HG03103 (cell line): ENCODE measurements at regions not wholly inside any gene's neighbourhood (a gene's known extent, or its start where the extent isn't known, plus 50 kb on each side); places are given as distances from the start of the nearest gene placed in this dataset.
"Not testable (repeated sequence)": the region's sequence is repeated elsewhere in the genome, so short reads cannot be mapped to it uniquely, and the experiment has no call there.

Experiments
- ATAC-seq: cut with Tn5 transposase; IDR thresholded peaks from one replicate; pipeline ENCODE4 v1.9.1; 2021; ENCODE audit warnings: low read depth; ENCODE audit not compliant: unreplicated experiment

DNA sequence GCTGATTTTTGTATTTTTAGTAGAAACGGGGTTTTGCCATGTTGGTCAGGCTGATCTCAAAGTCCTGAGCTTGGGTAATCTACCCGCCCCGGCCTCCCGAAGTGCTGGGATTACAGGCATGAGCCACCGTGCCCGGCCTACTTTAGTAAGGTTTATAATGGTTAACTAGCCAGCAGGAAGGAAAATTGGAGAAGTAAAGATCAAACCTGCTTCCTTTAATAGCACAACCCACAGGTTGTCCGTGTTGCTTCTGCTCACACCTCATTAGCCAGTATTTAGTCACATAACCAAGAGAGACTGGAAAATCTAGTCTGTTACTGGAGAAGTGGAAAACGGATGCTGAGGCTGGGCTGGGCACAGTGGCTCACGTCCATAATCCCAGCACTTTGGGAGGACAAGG, 51.9 kb upstream of the TBL1XR1 start:
- ATAC-seq, result no peak

DNA sequence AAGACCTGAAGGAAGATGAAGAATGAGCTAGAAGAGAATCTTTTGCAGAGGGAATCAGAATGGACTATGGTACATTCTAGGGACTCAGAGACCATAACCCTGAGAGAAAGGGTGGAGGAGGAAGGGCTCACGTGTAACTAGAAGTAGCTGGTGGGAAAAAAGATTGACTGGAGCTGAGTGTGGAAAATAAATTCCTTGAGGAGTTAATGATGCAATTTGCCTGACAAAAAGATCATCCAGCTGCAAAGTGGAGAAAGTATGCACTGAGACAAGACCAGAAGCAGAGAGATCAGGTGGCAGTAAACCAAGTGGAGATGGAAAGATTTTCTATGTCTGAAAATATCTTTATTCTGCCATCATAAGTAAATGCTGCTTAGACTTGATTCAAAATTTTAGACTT, 52.9 kb upstream of the TBL1XR1 start:
- ATAC-seq, result no peak

DNA sequence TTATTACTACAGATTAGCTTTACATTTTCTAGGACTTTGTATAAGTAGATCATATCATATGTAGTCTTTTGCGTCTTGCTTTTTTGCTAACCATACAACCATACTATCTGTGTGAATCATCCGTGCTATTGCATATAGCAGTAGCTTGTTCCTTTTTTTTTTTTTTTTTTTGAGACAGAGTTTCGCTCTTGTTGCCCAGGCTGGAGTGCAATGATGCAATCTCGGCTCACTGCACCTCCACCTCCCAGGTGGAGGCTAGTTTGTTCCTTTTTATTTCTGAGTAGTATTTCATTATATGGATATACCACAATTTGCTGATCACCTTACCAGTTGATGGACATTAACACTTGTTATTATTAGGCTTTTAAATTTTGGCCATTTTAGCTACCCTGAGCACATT, 54.5 kb upstream of the TBL1XR1 start:
- ATAC-seq, result no peak

DNA sequence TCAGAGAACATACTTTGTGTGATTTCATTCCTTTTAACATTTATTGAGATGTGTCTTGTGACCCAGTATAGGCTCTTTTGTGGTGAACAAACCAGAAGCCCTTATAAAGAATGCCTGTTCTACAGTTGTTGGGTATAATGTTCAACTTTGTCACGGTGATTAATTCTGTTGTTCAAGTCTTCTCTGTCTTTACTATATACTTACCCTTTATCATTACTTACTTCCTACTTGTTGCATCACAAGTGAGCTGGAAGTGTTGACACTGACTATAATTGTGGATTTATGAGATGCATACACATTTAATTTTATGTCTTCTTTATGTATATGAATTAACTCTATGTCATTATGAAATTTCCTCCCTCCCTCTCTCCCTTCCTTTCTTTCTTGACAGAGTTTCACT, 59.7 kb upstream of the TBL1XR1 start:
- no peak for ATAC-seq

DNA sequence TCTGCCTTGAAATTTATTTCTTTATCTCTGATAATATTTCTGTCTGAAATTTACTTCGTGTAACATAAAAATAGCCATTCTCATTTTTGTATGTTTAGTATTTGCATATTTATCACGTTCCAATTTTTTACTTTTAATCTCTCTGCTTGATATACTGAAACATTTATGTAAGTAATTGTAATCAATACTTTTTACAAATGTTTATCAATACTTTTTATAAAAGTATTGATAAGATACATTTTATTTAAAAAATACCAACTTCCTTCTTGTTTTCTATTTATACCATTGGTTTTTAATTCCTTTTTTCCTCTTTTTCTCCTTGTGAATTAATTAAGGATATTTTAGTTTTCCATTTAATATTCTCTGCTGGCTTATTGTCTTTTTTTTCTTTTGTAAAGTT, 60.3 kb upstream of the TBL1XR1 start:
- no peak for ATAC-seq

DNA sequence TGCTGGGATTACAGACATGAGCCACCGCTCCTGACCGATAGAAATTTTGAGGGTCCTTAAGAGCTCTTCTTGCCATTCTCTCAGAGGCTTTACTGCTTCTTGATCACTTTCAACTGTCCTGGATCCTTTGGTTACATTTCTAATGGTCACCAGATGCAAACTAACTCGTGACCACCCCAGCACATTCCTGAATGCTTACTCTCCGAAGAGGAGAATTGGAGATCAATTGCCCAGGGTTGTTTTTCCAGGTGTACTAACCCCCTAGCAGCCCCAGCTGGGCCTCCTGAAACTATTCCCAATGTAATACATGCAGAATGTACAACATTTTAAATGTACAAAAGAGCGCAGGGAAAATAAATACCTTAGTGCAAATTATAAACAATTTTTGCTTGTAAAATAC, 65.1 kb upstream of the TBL1XR1 start:
- ATAC-seq, result no peak

DNA sequence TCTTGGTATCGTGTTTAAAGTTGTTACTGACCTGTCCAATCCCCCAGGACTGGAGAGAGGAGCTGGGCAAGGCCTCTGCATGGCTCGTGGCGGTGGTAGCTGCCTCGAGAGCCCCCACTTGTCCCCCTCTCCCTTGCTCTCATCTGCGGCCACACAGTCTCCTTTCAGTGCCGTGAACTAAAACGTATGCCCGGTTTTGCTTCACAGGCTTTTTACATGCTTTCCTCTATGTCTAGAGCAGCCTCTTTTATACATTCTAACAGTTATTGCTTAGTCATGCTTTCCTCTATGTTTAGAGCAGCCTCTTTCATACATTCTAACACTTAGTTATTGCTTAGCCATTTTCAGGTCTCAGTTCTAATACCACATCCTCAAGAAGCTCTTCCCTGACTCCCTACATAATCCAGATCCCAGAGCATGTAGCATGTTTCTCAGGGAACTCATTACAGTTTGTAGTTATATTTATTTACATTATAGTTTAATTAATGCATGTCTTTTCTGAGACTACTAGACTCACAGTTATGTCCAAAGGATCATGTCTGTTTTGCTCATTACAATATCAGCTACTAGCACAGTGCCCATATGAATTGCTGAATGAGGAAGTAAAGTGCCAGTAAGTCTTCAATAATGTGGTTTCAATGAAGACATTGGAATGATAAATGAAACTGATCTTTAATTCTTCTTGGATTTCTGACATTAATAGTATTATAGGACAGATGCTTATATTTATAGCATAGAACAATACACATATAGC, 66.5 kb upstream of the TBL1XR1 start:
- ATAC-seq, result no peak

DNA sequence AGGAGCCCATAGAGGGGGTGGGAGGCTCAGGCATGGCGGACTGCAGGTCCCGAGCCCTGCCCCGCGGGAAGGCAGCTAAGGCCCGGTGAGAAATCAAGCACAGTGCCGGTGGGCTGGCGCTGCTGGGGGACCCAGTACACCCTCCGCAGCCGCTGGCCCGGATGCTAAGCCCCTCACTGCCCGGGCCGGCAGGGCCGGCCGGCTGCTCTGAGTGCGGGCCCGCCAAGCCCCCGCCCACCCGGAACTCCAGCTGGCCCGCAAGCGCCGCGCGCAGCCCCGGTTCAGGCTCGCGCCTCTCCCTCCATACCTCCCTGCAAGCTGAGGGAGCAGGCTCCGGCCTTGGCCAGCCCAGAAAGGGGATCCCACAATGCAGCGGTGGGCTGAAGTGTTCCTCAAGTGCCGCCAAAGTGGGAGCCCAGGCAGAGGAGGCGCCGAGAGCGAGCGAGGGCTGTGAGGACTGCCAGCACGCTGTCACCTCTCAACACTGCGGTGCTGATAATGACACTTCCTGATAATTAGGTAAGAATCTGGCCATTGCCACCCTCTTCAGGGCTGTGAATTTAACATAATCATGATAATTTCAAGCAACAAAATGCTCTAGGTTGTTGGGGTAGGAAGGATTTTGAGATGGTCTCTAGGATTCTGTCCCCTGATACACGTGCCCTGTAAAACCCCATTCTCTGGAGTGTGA, 74.7 kb upstream of the TBL1XR1 start:
- not testable (repeated sequence) for ATAC-seq

DNA sequence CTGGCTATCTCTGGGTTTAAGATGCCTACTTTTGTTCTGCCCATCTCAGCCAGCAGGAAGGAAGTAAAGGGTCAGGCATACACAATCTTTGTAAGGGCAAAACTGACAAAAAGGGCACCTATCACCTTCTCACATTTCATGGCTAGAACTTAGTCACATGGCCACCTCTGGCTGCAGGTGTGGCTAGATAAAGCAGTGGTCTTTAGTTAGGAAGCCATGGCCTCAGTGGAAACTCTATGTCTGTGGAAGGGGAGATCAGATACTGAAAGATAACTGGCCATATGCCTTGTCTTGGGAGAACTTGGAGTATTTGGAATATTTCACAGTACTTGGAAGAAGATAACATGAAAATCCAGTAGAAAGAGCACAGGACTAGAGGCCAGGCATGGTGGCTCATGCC, 80.7 kb upstream of the TBL1XR1 start:
- ATAC-seq, result no peak

DNA sequence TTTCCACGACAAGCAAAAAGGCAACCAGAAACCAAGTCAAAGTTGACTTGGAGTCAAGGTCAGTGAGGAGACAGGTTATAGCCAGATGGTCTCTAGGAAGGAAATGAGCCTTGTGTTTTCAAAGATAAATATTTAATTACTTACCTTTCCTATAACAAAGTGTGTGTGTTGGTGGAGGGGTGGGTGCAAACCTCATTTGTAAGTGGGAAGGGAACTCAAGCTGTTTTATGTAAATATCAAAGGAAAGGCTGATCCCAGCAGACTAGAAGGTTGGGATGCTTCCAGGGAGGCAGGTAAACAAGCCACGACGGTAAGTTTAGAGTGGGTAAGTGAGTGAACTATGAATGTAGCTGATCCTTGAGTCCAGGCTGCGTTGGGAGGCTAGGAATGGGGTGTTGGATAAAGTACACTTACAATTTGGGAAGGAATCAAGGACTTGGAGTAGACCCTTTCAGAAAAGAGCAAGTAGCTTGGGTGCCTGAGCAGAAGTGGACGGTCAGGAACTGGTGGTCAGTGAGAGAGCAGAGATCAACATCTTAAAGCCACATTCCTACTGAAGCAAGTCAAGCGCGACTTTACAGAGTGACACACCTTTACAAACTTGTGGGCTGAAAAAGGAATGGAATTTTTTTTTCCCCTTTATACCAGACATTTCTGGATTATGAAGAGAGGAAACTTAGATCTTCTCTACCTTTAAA, 82.0 kb upstream of the TBL1XR1 start:
- ATAC-seq, result no peak

DNA sequence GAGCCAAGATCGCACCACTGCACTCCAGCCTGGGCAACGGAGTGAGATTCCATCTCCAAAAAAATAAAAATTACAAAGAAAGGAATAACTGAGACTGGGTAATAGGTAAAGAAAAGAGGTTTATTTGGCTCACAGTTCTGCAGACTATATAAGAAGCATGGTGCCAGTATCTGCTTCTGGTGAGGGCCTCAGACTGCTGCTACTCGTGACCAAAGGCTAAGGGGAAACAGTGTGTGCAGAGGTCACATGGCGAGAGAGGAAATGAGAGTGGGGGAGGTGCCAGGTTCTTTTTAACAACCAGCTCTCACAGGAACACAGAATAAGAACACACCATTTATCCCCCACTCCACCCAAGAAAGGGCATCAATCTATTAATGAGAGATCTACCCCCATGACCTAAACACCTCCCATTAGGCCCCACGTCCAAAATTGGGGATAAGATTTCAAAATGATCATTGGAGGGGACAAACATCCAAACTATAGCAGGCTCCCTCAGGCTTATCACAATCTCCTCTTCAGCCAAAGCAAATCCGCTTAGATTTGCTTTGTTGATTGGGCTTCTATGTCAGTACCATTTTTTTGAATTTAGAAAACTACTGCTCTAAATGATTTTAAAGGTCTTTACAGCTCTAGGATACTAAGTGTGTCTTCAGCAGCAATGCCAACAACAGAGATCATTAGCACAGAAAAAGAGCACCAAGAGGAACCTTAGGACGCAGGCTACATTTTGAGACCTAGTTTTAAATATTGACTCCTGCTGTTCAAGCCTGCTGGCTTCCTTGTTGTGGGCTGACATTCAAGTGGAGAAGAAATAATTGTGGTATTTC, 84.2 kb upstream of the TBL1XR1 start:
- no peak for ATAC-seq

DNA sequence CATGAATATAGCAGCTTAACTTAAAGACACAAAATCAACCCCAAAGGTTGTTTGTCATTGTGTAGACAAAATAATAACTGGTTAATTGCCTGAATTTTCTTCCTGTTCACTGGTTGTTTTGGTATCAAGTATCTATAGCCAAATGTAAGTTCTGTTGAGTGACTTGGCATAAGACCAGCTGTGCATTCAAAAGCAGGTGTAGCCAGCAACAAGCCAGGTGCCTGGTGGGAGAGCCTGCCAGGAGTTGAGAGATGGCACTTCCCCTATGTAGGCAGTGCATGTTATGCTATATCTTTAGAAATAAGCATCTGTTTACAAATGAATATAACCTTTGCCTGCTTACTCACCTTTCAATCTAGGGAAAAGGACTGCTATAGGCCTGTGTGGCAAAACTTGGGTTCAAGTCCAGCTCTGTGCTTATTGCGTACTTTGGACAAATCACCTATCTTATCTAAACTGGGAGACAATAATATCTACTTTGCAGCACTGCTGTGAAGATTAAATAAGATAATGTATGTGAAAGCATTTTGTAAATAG, 84.9 kb upstream of the TBL1XR1 start:
- no peak for ATAC-seq

DNA sequence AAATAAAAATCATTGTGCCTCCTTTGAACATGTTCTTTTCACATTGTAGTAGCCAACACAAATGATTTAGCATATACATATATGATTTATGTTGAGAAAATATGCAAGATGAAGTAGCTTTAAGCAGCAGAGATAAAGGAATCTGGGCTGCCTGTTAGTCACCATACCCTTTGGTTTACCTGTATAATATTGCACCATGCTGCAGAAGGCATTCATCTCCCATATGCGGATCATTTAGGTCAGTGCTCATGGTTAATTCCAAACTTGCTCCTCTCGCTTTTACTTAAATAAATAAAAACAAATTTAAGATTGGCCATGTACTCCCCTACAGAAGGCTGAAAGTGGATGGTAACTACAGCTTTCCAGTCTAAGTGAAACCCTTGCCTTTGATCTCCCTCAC, 86.7 kb upstream of the TBL1XR1 start:
- ATAC-seq, result no peak

DNA sequence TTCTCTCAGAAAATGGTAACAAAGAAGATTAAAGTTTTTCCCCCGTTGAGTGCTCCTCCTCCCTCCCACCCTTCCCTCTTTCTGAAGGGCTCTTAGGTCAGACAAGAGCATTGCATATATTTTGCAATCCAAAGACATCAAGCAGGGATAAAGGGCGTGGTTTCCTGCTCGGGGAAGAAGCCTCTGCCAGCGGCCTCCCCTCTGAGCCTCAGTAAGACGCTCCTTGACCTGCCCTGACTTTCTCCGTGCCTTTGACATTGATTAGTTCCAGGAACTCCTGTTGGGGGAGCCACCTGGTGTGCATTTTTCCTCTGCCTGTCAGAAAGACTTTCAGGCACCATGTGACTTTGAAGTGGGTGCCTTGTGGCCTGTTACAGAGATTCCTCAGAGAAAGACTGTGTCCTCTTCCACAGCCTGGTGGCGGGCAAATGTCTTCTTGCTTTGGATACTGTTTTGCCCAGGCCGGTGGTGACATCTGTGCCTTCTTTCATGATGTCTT, 87.2 kb upstream of the TBL1XR1 start:
- ATAC-seq, result no peak

DNA sequence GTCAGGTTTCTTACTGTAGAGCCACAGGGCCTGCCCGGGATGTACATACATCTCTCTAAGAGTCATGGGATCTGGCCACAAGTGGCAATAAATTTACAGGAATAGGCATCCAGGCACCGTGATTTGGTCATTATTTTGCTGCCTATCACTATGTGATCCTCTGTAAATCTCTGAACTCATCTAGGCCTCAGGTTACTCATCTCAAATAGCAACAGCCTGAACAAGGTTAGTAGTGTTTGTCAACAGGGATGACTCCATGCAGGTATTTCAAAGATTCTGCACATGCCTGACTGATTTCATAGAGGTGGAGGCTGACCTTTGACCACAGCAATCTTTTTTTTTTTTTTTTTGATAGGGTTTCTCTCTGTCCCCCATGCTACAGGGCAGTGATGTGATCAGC, 88.8 kb upstream of the TBL1XR1 start:
- ATAC-seq, result no peak

DNA sequence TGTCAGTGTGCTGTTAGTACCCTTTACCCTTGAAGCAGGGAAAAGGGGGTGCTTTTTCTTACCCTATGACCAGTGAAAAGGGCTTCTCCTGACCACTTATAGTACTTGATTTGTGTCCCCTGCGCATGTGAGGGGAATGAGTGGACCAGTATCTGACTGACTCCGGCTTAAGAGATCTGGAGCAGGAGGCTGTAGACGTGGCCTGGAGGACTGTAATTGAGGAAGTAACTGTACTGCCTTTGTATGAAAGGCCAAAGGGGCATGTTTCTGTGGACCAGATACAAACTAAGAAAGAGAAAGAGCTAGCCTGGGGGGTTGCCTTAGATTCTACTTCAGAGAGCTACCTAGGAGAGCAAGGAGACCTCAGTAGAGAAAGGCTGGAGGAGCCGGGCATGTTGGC, 89.9 kb upstream of the TBL1XR1 start:
- ATAC-seq, result no peak

DNA sequence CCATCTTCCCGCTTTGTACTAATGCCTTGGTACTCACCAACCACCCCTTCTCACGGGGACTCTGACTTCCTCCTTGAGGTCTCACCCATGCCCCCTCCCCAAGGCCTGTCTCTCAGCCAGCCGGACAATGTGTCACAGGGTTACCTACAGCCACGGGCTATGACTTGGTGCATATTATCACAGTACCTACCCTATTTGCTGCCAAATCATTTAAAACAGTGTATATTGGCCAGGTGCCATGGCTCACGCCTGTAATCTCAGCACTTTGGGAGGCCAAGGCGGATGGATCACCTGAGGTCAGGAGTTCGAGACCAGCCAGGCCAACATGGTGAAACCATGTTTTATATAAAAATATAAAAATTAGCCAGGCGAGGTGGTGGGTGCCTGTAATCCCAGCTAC, 93.4 kb upstream of the TBL1XR1 start:
- no peak for ATAC-seq

DNA sequence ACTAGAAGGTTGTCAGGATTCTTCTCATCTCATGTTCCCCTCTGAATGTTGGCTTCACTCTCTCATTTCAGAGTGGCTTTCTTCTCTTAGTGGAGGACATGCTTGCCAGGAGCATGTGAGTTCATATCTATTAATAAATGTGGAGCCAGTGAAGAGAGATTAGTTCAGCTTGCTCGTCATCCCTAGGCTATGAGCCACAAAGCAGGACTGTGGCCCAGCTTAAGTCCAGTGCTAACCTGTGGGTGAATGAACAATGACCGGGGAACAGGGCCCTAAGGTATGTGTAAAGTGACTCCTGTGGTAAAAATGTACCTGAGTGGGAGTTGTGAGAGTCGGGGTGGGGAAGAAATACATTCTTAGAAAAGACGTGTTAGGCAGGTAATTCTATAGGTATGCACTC, 96.9 kb upstream of the TBL1XR1 start:
- ATAC-seq, result no peak

DNA sequence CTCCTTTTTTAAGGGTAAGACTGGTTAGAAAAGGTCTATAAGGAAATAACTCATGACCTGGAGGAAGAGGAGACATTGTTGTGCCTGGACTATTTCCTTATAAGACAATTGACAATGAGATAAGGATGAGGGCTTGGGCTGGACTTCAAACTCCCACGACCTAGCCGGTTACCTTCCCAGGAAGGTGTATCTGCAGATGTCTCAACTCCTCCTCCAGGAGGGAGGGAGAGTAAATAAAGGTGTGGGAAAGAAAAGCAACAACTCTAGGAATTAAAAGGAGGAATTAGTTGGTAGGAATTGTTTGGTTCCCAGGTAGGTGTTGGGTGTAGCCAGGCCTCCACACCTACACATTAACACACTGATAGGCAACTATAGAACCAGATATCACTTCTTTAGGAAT, 97.8 kb upstream of the TBL1XR1 start:
- no peak for ATAC-seq

DNA sequence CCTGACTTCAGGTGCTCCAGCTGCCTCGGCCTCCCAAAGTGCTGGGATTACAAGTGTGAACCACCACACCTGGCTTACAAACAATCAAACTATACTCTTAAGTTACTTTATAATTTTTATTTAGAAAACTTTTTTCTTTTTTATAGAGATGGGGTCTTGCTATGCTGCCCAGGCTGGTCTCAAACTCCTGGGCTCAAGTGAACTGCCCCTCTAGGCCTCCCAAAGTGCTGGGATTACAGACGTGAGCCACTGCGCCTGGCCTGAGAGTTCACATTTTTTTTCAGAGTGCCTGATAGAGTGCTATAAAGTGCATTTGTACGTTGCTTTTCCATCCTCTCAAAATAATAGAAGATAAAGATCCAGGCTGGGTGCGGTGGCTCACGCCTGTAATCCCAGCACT, 102.0 kb upstream of the TBL1XR1 start:
- ATAC-seq, result no peak
